ENCODE measurements at regions not wholly inside any gene's neighbourhood (a gene's known extent, or its start where the extent isn't known, plus 50 kb on each side); places are given as distances from the start of the nearest gene placed in this dataset.

DNA sequence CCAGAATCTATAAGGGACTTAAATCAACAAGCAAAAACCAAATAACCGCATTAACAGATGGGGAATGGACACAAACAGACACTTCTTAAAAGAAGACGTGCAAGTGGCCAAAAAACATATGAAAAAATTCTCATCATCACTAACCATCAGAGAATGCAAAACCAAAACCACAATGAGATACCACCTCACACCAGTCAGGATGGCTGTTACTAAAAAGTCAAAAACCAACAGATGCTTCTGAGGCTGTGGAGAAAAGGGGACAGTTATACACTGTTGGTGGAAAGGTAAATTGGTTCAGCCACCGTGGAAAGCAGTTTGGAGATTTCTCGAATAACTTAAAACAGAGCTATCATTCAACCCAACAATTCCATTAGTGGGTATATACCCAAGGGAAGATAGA lies 124.9 kb upstream of the OLIG2 start:
- intact Hi-C loops (cut with micrococcal nuclease; ENCODE audit: unreplicated experiment), result no loop called here
- POLR2A ChIA-PET (ENCODE audit: low non-redundant PET), result no interaction called here
- CTCF ChIA-PET, result no interaction called here

DNA sequence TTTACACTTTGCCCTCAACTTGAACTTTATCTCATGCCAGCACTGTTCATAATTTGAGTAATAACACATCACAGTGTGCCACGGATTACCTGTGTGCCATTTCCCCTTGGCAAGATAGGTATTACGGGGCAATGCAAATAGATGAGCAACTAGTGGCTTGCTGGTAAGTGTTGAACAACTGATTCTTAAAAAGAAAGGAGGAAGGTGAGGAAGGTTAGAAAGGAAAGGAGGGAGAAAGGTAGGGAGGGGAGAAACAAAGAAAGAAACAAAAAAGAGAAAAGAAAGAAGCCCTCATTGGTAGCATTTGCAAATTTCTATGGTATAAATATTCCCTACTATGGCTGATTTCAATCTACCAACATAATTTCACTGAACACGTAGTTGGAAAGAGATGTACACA lies 118.2 kb upstream of the OLIG2 start:
- ChIA-PET CTCF (no interaction called here), POLR2A (ENCODE audit: low non-redundant PET) (interaction anchor here (0.5 kb wide), 1 partner anchor 61 kb away, joined by 4 read pairs; no protein-coding TSS in a partner anchor)
- H3K36me3 ChIP-seq (ENCODE audit: insufficient read depth, low read length, poor library complexity, severe bottlenecking), result no peaks in the 10 kb centered on the region
- peaks cover 26% of the 10 kb centered on the region for H3K27me3 ChIP-seq (replicated peaks; ENCODE audit: insufficient read depth, low read depth, low read length, poor library complexity)
- no peak overlapping the region for H3K4me3 ChIP-seq (ENCODE audit: low read depth, low read length, poor library complexity, severe bottlenecking)
- no peak for TF ChIP-seq EZH2 (IDR thresholded peaks at IDR 0.05; ENCODE audit: borderline replicate concordance, low read depth, low read length, poor library complexity, severe bottlenecking)
- TF ChIP-seq, protein P1, sequence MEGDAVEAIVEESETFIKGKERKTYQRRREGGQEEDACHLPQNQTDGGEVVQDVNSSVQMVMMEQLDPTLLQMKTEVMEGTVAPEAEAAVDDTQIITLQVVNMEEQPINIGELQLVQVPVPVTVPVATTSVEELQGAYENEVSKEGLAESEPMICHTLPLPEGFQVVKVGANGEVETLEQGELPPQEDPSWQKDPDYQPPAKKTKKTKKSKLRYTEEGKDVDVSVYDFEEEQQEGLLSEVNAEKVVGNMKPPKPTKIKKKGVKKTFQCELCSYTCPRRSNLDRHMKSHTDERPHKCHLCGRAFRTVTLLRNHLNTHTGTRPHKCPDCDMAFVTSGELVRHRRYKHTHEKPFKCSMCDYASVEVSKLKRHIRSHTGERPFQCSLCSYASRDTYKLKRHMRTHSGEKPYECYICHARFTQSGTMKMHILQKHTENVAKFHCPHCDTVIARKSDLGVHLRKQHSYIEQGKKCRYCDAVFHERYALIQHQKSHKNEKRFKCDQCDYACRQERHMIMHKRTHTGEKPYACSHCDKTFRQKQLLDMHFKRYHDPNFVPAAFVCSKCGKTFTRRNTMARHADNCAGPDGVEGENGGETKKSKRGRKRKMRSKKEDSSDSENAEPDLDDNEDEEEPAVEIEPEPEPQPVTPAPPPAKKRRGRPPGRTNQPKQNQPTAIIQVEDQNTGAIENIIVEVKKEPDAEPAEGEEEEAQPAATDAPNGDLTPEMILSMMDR (conservative IDR thresholded peaks at IDR 0.05; ENCODE audit: low read depth, low read length), result no peak
- H3K4me1 ChIP-seq (ENCODE audit: insufficient read depth, low read length, poor library complexity, severe bottlenecking), result no peaks in the 10 kb centered on the region
- BruUV-seq (replicated peaks), result no TSS peak
- no peaks in the 10 kb centered on the region for H3K9me3 ChIP-seq (ENCODE audit: low read depth, low read length, poor library complexity, severe bottlenecking)
- DNase-seq (ENCODE audit: low spot score), result no peak
- no peak overlapping the region for H3K27ac ChIP-seq (ENCODE audit: low read depth, low read length, poor library complexity, severe bottlenecking)
- intact Hi-C loops (cut with micrococcal nuclease; ENCODE audit: unreplicated experiment), result no loop called here

More for the DNA sequence above, 124.9 kb upstream of the OLIG2 start:
- Histone ChIP-seq H3K27ac (ENCODE audit: low read depth, low read length, poor library complexity, severe bottlenecking) (no peak overlapping the region), H3K27me3 (replicated peaks; ENCODE audit: insufficient read depth, low read depth, low read length, poor library complexity) (peaks cover 64% of the 10 kb centered on the region), H3K9me3 (ENCODE audit: low read depth, low read length, poor library complexity, severe bottlenecking) (no peaks in the 10 kb centered on the region), H3K4me1 (ENCODE audit: insufficient read depth, low read length, poor library complexity, severe bottlenecking) (no peaks in the 10 kb centered on the region), H3K4me3 (ENCODE audit: low read depth, low read length, poor library complexity, severe bottlenecking) (no peak overlapping the region), H3K36me3 (ENCODE audit: insufficient read depth, low read length, poor library complexity, severe bottlenecking) (no peaks in the 10 kb centered on the region)
- no peak for TF ChIP-seq EZH2 (IDR thresholded peaks at IDR 0.05; ENCODE audit: borderline replicate concordance, low read depth, low read length, poor library complexity, severe bottlenecking)
- TF ChIP-seq, protein P1 (conservative IDR thresholded peaks at IDR 0.05; ENCODE audit: low read depth, low read length), result no peak
- no peak for DNase-seq (ENCODE audit: low spot score)
- BruUV-seq (replicated peaks), result no TSS peak

DNA sequence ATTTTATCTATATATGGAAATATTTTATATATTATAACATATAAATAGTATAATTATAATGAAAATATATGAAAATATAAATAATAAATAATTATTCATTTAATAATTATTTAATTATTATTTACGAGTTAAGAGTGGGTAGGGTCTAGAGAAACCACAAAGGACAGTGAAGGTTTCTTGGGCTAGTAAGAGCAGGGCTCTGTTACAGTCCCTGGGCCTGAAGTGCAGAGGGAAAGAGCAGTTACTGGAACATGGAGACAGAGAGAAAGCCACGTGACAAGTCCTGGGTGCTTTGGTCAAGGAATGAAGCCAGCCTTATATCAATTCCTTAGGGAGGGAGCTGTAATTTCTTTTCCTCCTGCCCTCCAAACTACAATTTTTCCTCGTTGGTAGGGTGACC lies 117.2 kb upstream of the OLIG2 start:
- no peak overlapping the region for H3K27ac ChIP-seq (ENCODE audit: low read depth, low read length, poor library complexity, severe bottlenecking)
- POLR2A ChIA-PET (ENCODE audit: low non-redundant PET), result no interaction called here
- CTCF ChIA-PET, result no interaction called here
- H3K4me3 ChIP-seq (ENCODE audit: low read depth, low read length, poor library complexity, severe bottlenecking), result no peak overlapping the region
- DNase-seq (ENCODE audit: low spot score), result no peak
- intact Hi-C loops (cut with micrococcal nuclease; ENCODE audit: unreplicated experiment), result no loop called here
- H3K27me3 ChIP-seq (replicated peaks; ENCODE audit: insufficient read depth, low read depth, low read length, poor library complexity), result peaks cover 24% of the 10 kb centered on the region
- H3K4me1 ChIP-seq (ENCODE audit: insufficient read depth, low read length, poor library complexity, severe bottlenecking), result no peaks in the 10 kb centered on the region
- TF ChIP-seq, protein P1 (conservative IDR thresholded peaks at IDR 0.05; ENCODE audit: low read depth, low read length), result no peak
- TF ChIP-seq EZH2 (IDR thresholded peaks at IDR 0.05; ENCODE audit: borderline replicate concordance, low read depth, low read length, poor library complexity, severe bottlenecking), result no peak
- H3K9me3 ChIP-seq (ENCODE audit: low read depth, low read length, poor library complexity, severe bottlenecking), result no peaks in the 10 kb centered on the region
- no TSS peak for BruUV-seq (replicated peaks)
- no peaks in the 10 kb centered on the region for H3K36me3 ChIP-seq (ENCODE audit: insufficient read depth, low read length, poor library complexity, severe bottlenecking)

All from A673 (cell line).